Heart left ventricle (tissue), 13 donors: ENCODE measurements at regions not wholly inside any gene's neighbourhood (a gene's known extent, or its start where the extent isn't known, plus 50 kb on each side); places are given as distances from the start of the nearest gene placed in this dataset.

Experiments
- POLR2A ChIP-seq, 2 donors: fragments of 450-650 bp; IDR thresholded peaks; one replicate each; pipeline ENCODE4 v1.6.1; 2017; ENCODE audit warnings: antibody characterized with exemption in 2 of 2, mild to moderate bottlenecking in 2 of 2, moderate library complexity in 2 of 2
- TF ChIP-seq, protein P1 (sequence below), 12 donors: fragments of 200-600 bp; sonication (generic) in 4 of 12; IDR thresholded peaks; one replicate each; pipeline versions ENCODE4 v1.5.0 to v1.8.0; 2018 to 2022; ENCODE audit warnings: antibody characterized with exemption in 12 of 12, mild to moderate bottlenecking in 5 of 12
- donor health status: ischemic (EF 13 %, LVEDD 7.1; RV severe dilation, severe dysfunction).
- donor health status: DM: no; HTN: yes; CAD: no.
- donor health status: DM: no; HTN: no; CAD: no.
- donor health status: ischemic (EF 25% LVEDD 6.9; RV normal size, moderate dysfunction).
- donor health status: ischemic (EF 25% LVEDD 5.7; RV mildly dilated, moderate dysfunction).
- donor health status: ischemic (EF 35%, LVEDD 5.7; RV mildly dilated, moderate dysfunction).
- donor health status: nonischemic (EF 11% LVEDD 7.7; RV severe dilation, severe dysfunction).
- donor health status: DM: yes; HTN: yes; CAD: no.
- donor health status: PGD.
- donor health status: ischemic (EF 29% LVEDD 5.4; RV normal size, mild dysfunction).
- donor health status: nonischemic (EF 23%, LVEDD 6.1; RV moderate dilation, normal function).

DNA sequence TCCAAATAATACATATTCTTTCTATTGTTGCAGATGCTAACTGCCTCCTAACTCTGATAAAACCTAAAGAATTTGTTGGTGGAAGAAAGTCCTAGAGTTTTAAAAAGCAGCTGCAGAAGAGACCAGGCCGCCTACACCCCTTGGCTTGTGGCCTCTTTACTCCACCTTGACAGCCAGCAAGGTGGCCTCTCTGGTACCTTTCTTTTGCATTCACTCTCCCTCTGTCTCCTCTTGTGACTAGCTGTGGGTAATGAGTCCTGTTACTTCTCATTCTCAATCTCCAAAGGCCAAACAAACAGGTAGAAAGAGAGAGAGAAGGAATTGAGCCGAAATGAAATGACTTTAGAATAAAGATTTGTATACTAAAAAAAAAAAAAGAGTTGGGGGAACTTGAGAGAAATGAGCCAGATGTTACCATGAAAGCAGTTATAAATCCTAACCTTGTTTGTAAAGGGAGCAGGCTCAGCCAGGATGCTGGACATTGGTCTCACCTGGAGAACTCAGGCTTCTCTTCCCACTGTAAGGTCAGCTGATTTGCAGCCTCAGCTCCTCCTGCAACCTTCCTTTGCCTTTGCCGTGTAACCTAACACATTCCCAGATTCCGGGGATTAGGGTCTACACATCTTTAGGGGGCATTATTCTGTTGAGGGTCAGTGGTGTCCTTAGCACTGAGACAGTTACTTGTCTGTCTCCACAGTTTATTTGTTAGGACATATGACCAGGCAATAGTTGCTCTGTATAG, 164.1 kb upstream of the IRF2BP2 start:
- TF ChIP-seq, protein P1, sequence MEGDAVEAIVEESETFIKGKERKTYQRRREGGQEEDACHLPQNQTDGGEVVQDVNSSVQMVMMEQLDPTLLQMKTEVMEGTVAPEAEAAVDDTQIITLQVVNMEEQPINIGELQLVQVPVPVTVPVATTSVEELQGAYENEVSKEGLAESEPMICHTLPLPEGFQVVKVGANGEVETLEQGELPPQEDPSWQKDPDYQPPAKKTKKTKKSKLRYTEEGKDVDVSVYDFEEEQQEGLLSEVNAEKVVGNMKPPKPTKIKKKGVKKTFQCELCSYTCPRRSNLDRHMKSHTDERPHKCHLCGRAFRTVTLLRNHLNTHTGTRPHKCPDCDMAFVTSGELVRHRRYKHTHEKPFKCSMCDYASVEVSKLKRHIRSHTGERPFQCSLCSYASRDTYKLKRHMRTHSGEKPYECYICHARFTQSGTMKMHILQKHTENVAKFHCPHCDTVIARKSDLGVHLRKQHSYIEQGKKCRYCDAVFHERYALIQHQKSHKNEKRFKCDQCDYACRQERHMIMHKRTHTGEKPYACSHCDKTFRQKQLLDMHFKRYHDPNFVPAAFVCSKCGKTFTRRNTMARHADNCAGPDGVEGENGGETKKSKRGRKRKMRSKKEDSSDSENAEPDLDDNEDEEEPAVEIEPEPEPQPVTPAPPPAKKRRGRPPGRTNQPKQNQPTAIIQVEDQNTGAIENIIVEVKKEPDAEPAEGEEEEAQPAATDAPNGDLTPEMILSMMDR (IDR thresholded peaks at IDR 0.05) = no peak
- no peak for TF ChIP-seq POLR2A (IDR thresholded peaks at IDR 0.05)
